ENCODE measurements at regions not wholly inside any gene's neighbourhood (a gene's known extent, or its start where the extent isn't known, plus 50 kb on each side); places are given as distances from the start of the nearest gene placed in this dataset.

DNA sequence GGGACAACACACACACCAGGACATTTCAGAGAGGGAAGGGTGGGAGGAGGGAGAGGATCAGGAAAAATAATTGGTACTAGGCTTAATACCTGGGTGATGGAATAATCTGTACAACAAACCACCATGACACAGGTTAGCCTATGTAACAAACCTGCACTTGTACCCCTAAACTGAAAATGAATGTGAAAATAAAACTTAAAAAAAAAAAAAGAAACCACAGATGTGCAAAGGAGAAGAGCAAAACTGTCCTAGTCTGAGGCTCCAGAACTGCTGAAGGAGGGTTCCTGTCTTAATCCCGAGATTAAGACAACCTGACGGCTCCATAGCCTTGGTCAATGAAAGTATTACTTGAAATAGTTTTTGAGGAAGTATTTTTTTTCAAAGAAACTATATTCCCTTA is 423.0 kb downstream of the NEBL start:
- no peak for DNase-seq (ENCODE audit: low spot score)
- H3K9ac ChIP-seq (ENCODE audit: low read depth in 1 of 2, low read length in 2 of 2): no peak overlapping the region
- H3K27ac ChIP-seq (ENCODE audit: low read depth in 1 of 2, low read length in 2 of 2): no peak overlapping the region
- TF ChIP-seq HNF4A (conservative IDR thresholded peaks at IDR 0.05): no peak
- WGBS: 60% methylated on average over 2 of the region's 2 CpGs
- no peaks in the 10 kb centered on the region for H3K36me3 ChIP-seq (ENCODE audit: control insufficient read depth in 4 of 4, insufficient read depth in 3 of 4, low read depth in 1 of 4, low read length in 3 of 4)
- no peaks in the 10 kb centered on the region for H3K27me3 ChIP-seq (ENCODE audit: control insufficient read depth in 4 of 4, insufficient read depth in 4 of 4, low read length in 3 of 4)
- H3K4me3 ChIP-seq (ENCODE audit: low read depth in 1 of 3, low read length in 3 of 3): no peak overlapping the region
- no peaks in the 10 kb centered on the region for H3K4me1 ChIP-seq (ENCODE audit: control insufficient read depth in 4 of 4, insufficient read depth in 4 of 4, low read length in 3 of 4)
- no peaks in the 10 kb centered on the region for H3K9me3 ChIP-seq (ENCODE audit: control insufficient read depth in 4 of 4, low read length in 3 of 4)

DNA sequence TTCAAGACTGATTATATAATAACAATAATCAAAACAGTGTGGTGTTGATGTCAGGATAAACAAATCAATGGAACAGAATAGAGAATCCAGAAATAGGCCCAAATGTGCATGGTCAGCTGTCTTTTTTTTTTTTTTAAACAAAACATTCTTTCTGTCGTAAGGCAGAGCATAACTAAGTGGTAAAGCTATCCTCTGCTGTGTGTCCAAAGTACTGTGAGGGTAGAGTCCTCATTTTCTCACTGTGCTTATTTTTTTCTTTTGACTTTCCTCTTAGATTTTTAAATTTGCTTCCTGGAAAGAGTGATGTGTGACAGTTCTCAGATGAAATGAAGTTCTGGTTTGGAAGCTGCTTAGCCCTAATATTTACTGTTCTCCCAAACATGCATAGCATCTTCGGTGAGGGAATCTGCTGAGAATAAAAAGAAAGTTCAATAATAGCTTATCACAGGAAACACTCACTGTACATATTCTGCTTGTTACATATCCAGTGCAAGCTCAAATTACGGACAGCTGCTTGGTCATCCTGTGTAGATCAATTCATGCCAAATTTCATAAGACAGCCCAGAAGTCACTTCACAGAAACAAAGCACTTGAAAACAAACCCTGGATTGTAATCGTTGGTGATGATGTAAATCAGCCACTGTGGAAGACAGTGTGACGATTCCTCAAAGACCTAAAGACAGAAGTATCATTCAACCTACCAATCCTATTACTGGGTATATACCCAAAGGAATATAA is 423.9 kb downstream of the NEBL start:
- H3K9me3 ChIP-seq (ENCODE audit: control insufficient read depth in 4 of 4, low read length in 3 of 4): no peaks in the 10 kb centered on the region
- no peak for DNase-seq (ENCODE audit: low spot score)
- TF ChIP-seq GABPA (IDR thresholded peaks at IDR 0.05 in 1 of 2, conservative IDR thresholded peaks at IDR 0.05 in 1 of 2): no peak
- TF ChIP-seq TAF1 (conservative IDR thresholded peaks at IDR 0.05): no peak
- TF ChIP-seq, protein P1, sequence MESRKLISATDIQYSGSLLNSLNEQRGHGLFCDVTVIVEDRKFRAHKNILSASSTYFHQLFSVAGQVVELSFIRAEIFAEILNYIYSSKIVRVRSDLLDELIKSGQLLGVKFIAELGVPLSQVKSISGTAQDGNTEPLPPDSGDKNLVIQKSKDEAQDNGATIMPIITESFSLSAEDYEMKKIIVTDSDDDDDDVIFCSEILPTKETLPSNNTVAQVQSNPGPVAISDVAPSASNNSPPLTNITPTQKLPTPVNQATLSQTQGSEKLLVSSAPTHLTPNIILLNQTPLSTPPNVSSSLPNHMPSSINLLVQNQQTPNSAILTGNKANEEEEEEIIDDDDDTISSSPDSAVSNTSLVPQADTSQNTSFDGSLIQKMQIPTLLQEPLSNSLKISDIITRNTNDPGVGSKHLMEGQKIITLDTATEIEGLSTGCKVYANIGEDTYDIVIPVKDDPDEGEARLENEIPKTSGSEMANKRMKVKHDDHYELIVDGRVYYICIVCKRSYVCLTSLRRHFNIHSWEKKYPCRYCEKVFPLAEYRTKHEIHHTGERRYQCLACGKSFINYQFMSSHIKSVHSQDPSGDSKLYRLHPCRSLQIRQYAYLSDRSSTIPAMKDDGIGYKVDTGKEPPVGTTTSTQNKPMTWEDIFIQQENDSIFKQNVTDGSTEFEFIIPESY (IDR thresholded peaks at IDR 0.05): no peak
- no peak for TF ChIP-seq RAD21 (IDR thresholded peaks at IDR 0.05)
- no peak for TF ChIP-seq YY1 (IDR thresholded peaks at IDR 0.05)
- no peak for TF ChIP-seq JUND (IDR thresholded peaks at IDR 0.05)
- TF ChIP-seq, protein P2, sequence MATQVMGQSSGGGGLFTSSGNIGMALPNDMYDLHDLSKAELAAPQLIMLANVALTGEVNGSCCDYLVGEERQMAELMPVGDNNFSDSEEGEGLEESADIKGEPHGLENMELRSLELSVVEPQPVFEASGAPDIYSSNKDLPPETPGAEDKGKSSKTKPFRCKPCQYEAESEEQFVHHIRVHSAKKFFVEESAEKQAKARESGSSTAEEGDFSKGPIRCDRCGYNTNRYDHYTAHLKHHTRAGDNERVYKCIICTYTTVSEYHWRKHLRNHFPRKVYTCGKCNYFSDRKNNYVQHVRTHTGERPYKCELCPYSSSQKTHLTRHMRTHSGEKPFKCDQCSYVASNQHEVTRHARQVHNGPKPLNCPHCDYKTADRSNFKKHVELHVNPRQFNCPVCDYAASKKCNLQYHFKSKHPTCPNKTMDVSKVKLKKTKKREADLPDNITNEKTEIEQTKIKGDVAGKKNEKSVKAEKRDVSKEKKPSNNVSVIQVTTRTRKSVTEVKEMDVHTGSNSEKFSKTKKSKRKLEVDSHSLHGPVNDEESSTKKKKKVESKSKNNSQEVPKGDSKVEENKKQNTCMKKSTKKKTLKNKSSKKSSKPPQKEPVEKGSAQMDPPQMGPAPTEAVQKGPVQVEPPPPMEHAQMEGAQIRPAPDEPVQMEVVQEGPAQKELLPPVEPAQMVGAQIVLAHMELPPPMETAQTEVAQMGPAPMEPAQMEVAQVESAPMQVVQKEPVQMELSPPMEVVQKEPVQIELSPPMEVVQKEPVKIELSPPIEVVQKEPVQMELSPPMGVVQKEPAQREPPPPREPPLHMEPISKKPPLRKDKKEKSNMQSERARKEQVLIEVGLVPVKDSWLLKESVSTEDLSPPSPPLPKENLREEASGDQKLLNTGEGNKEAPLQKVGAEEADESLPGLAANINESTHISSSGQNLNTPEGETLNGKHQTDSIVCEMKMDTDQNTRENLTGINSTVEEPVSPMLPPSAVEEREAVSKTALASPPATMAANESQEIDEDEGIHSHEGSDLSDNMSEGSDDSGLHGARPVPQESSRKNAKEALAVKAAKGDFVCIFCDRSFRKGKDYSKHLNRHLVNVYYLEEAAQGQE (IDR thresholded peaks at IDR 0.05): no peak
- no peak for TF ChIP-seq HNF4G (IDR thresholded peaks at IDR 0.05)
- TF ChIP-seq, protein P3, sequence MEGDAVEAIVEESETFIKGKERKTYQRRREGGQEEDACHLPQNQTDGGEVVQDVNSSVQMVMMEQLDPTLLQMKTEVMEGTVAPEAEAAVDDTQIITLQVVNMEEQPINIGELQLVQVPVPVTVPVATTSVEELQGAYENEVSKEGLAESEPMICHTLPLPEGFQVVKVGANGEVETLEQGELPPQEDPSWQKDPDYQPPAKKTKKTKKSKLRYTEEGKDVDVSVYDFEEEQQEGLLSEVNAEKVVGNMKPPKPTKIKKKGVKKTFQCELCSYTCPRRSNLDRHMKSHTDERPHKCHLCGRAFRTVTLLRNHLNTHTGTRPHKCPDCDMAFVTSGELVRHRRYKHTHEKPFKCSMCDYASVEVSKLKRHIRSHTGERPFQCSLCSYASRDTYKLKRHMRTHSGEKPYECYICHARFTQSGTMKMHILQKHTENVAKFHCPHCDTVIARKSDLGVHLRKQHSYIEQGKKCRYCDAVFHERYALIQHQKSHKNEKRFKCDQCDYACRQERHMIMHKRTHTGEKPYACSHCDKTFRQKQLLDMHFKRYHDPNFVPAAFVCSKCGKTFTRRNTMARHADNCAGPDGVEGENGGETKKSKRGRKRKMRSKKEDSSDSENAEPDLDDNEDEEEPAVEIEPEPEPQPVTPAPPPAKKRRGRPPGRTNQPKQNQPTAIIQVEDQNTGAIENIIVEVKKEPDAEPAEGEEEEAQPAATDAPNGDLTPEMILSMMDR (IDR thresholded peaks at IDR 0.05; ENCODE audit: low read depth, low read length, missing input control): no peak
- TF ChIP-seq HNF4A (conservative IDR thresholded peaks at IDR 0.05): no peak
- TF ChIP-seq, protein P4, sequence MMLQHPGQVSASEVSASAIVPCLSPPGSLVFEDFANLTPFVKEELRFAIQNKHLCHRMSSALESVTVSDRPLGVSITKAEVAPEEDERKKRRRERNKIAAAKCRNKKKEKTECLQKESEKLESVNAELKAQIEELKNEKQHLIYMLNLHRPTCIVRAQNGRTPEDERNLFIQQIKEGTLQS (IDR thresholded peaks at IDR 0.05): no peak
- TF ChIP-seq RXRA (IDR thresholded peaks at IDR 0.05): no peak
- TF ChIP-seq FOXA2 (IDR thresholded peaks at IDR 0.05): no peak
- no peak for TF ChIP-seq NR2F2 (IDR thresholded peaks at IDR 0.05)
- no peak for TF ChIP-seq FOXA1 (IDR thresholded peaks at IDR 0.05)
- TF ChIP-seq EGR1 (IDR thresholded peaks at IDR 0.05; ENCODE audit: low read depth in 2 of 2): no peak
- TF ChIP-seq, protein P5, sequence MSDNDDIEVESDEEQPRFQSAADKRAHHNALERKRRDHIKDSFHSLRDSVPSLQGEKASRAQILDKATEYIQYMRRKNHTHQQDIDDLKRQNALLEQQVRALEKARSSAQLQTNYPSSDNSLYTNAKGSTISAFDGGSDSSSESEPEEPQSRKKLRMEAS (IDR thresholded peaks at IDR 0.05): no peak
- no peak for TF ChIP-seq SP1 (IDR thresholded peaks at IDR 0.05)
- WGBS: 57% methylated on average over 5 of the region's 5 CpGs
- no peak overlapping the region for H3K9ac ChIP-seq (ENCODE audit: low read depth in 1 of 2, low read length in 2 of 2)
- H3K27me3 ChIP-seq (ENCODE audit: control insufficient read depth in 4 of 4, insufficient read depth in 4 of 4, low read length in 3 of 4): no peaks in the 10 kb centered on the region
- no peak overlapping the region for H3K4me3 ChIP-seq (ENCODE audit: low read depth in 1 of 3, low read length in 3 of 3)
- no peaks in the 10 kb centered on the region for H3K36me3 ChIP-seq (ENCODE audit: control insufficient read depth in 4 of 4, insufficient read depth in 3 of 4, low read depth in 1 of 4, low read length in 3 of 4)
- no peaks in the 10 kb centered on the region for H3K4me1 ChIP-seq (ENCODE audit: control insufficient read depth in 4 of 4, insufficient read depth in 4 of 4, low read length in 3 of 4)
- no peak overlapping the region for H3K27ac ChIP-seq (ENCODE audit: low read depth in 1 of 2, low read length in 2 of 2)

Data from liver (tissue), 8 donors.